Mesendoderm (in vitro differentiated cells): ENCODE measurements at regions not wholly inside any gene's neighbourhood (a gene's known extent, or its start where the extent isn't known, plus 50 kb on each side); places are given as distances from the start of the nearest gene placed in this dataset.

Experiments used
- DNase-seq: peaks from one replicate; pipeline ENCODE4 v3.0.0; 2013
- H2AK5ac ChIP-seq: 2 replicates; pipeline ENCODE4 v1.6.1; 2013; ENCODE audit warnings: low read length, inconsistent platforms
- H2BK120ac ChIP-seq: 2 replicates; pipeline ENCODE4 v1.6.1; 2013; ENCODE audit warnings: low read depth, mild to moderate bottlenecking, low read length, moderate library complexity, mixed read lengths
- H2BK15ac ChIP-seq: replicated peaks from 2 replicates; pipeline ENCODE4 v1.6.1; 2013; ENCODE audit warnings: low read depth, mild to moderate bottlenecking, moderate library complexity
- H2BK5ac ChIP-seq: 2 replicates; pipeline ENCODE4 v1.6.1; 2013; ENCODE audit warnings: low read length, inconsistent platforms
- H3K18ac ChIP-seq: 2 replicates; pipeline ENCODE4 v1.6.1; 2013; ENCODE audit warnings: mild to moderate bottlenecking, low read length, mixed read lengths
- H3K23ac ChIP-seq: one replicate; pipeline ENCODE4 v1.6.1; 2013; ENCODE audit warnings: low read length
- H3K27ac ChIP-seq: 2 replicates; pipeline ENCODE4 v1.5.1; 2013; ENCODE audit warnings: low read depth, mild to moderate bottlenecking, inconsistent platforms, low read length, moderate library complexity
- H3K27me3 ChIP-seq: 2 replicates; pipeline ENCODE4 v1.6.1; 2013; ENCODE audit warnings: low read length, control low read depth, mild to moderate bottlenecking, inconsistent platforms; ENCODE audit not compliant: insufficient read depth, poor library complexity
- H3K36me3 ChIP-seq: 2 replicates; pipeline ENCODE4 v1.6.1; 2013; ENCODE audit warnings: low read length, inconsistent platforms; ENCODE audit not compliant: control insufficient read depth, insufficient read depth
- H3K4ac ChIP-seq: one replicate; pipeline ENCODE4 v1.6.1; 2013; ENCODE audit warnings: low read depth, mild to moderate bottlenecking, low read length, moderate library complexity
- H3K4me1 ChIP-seq: 2 replicates; pipeline ENCODE4 v1.6.1; 2013; ENCODE audit warnings: low read depth, low read length, inconsistent platforms; ENCODE audit not compliant: control insufficient read depth
- H3K4me2 ChIP-seq: 2 replicates; pipeline ENCODE4 v1.6.1; 2013; ENCODE audit warnings: low read length
- H3K4me3 ChIP-seq: 2 replicates; pipeline ENCODE4 v1.5.1; 2013; ENCODE audit warnings: mild to moderate bottlenecking, low read length
- H3K56ac ChIP-seq: one replicate; pipeline ENCODE4 v1.6.1; 2013; ENCODE audit warnings: low read length
- H3K79me1 ChIP-seq: 2 replicates; pipeline ENCODE4 v1.6.1; 2013; ENCODE audit warnings: low read length, inconsistent platforms
- H3K79me2 ChIP-seq: 2 replicates; pipeline ENCODE4 v1.6.1; 2013; ENCODE audit warnings: mild to moderate bottlenecking, low read length; ENCODE audit not compliant: control insufficient read depth, insufficient read depth
- H3K9ac ChIP-seq: 2 replicates; pipeline ENCODE4 v1.6.1; 2013; ENCODE audit warnings: low read length, inconsistent platforms
- H4K5ac ChIP-seq: one replicate; pipeline ENCODE4 v1.6.1; 2013; ENCODE audit warnings: low read length
- H4K8ac ChIP-seq: one replicate; pipeline ENCODE4 v1.6.1; 2013; ENCODE audit warnings: low read depth, mild to moderate bottlenecking, control low read depth, low read length, moderate library complexity
- WGBS: extraction: QIAGEN DNeasy Blood & Tissue Kit; methylation state at CpG from one replicate; pipeline ENCODE4 v1.1.7; 2013; ENCODE audit warnings: low lambda C conversion rate, missing lambda C conversion rate; ENCODE audit not compliant: insufficient coverage; ENCODE audit errors: extremely low coverage; 5-methylcytosine and 5-hydroxymethylcytosine counted together

- no peak overlapping the region for H2AK5ac ChIP-seq
- H2BK5ac ChIP-seq = no peak overlapping the region
- no peak overlapping the region for H3K18ac ChIP-seq
- no peak overlapping the region for H2BK120ac ChIP-seq
- H3K4me1 ChIP-seq = no peaks in the 10 kb centered on the region
- no peak overlapping the region for H3K56ac ChIP-seq
- no peak overlapping the region for H3K4me2 ChIP-seq
- no peak overlapping the region for H3K4ac ChIP-seq
- no peak overlapping the region for H3K27ac ChIP-seq
- H3K23ac ChIP-seq = no peak overlapping the region
- no peak overlapping the region for H3K9ac ChIP-seq
- H4K8ac ChIP-seq = no peak overlapping the region
- H4K5ac ChIP-seq = no peak overlapping the region
- H3K79me2 ChIP-seq = no peaks in the 10 kb centered on the region
- WGBS = no CpG with 5 or more reads among the region's 4 CpGs
- H3K4me3 ChIP-seq = no peak overlapping the region
- H3K79me1 ChIP-seq = no peaks in the 10 kb centered on the region
- no peak overlapping the region for H2BK15ac ChIP-seq
- no peaks in the 10 kb centered on the region for H3K27me3 ChIP-seq
- no peaks in the 10 kb centered on the region for H3K36me3 ChIP-seq
- DNase-seq = no peak
These were observed 84.6 kb upstream of the CERS6 start for GRCh38 chr2:168371273-168372019.

DNA sequence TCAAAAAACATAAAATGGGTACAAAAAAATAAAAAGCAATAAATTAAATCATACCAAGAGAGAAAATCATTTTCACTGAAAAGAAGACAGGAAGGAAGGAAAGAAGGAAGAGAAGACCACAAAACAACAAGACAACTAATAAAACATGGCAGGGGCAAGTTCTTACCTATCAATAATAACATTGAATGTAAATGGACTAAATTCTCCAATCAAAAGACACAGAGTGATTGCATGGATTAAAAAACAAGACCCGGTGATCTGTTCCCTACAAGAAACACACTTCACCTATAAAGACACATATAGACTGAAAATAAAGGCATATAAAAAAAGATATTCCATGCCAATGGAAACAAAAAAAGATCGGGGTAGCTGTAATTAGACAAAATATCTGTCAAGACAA, 82.6 kb upstream of the CERS6 start:
- H3K4me1 ChIP-seq = no peaks in the 10 kb centered on the region
- no peak overlapping the region for H4K8ac ChIP-seq
- H3K18ac ChIP-seq = no peak overlapping the region
- H3K4me3 ChIP-seq = no peak overlapping the region
- no peaks in the 10 kb centered on the region for H3K79me2 ChIP-seq
- no peak overlapping the region for H3K4ac ChIP-seq
- no peaks in the 10 kb centered on the region for H3K27me3 ChIP-seq
- H3K36me3 ChIP-seq = no peaks in the 10 kb centered on the region
- DNase-seq = no peak
- no peak overlapping the region for H3K27ac ChIP-seq
- no peak overlapping the region for H3K4me2 ChIP-seq
- WGBS = no CpG with 5 or more reads among the region's 2 CpGs
- no peak overlapping the region for H2BK5ac ChIP-seq
- H2BK15ac ChIP-seq = no peak overlapping the region
- no peak overlapping the region for H2BK120ac ChIP-seq
- no peak overlapping the region for H3K23ac ChIP-seq
- H3K56ac ChIP-seq = no peak overlapping the region
- no peak overlapping the region for H2AK5ac ChIP-seq
- H4K5ac ChIP-seq = no peak overlapping the region
- no peak overlapping the region for H3K9ac ChIP-seq
- H3K79me1 ChIP-seq = no peaks in the 10 kb centered on the region

DNA sequence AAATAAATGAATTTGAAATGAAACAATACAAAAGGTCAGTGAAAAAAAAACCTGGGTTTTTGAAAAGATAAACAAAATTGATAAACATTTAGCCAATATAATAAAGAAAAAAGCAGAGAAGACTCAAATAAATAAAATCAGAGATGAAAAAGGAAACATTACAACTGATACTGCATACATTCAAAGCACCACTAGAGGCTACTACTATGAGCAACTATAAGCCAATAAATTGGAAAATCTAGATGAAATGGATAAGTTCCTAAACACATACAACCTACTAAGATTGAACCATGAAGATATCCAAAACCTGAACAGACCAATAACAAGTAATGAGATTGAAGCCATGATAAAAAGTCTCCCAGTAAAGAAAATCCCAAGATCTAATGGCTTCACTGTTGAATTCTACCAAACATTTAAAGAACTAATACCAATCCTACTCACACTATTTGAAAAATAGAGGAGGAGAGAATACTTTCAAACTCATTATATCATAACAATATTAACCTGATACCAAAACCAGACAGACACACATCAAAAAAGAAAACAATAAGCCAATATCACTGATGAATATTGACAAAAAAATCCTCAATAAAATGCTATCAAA, 80.8 kb upstream of the CERS6 start:
- no peaks in the 10 kb centered on the region for H3K79me1 ChIP-seq
- no peak overlapping the region for H3K4me2 ChIP-seq
- H3K79me2 ChIP-seq = no peaks in the 10 kb centered on the region
- H3K23ac ChIP-seq = no peak overlapping the region
- no peak overlapping the region for H2BK5ac ChIP-seq
- H4K5ac ChIP-seq = no peak overlapping the region
- H2BK120ac ChIP-seq = no peak overlapping the region
- no peak overlapping the region for H2BK15ac ChIP-seq
- H3K56ac ChIP-seq = no peak overlapping the region
- H3K36me3 ChIP-seq = no peaks in the 10 kb centered on the region
- H4K8ac ChIP-seq = no peak overlapping the region
- H3K4me1 ChIP-seq = no peaks in the 10 kb centered on the region
- no peak overlapping the region for H3K27ac ChIP-seq
- H3K27me3 ChIP-seq = no peaks in the 10 kb centered on the region
- no peak overlapping the region for H2AK5ac ChIP-seq
- no peak overlapping the region for H3K18ac ChIP-seq
- H3K4me3 ChIP-seq = no peak overlapping the region
- no peak overlapping the region for H3K4ac ChIP-seq
- H3K9ac ChIP-seq = no peak overlapping the region
- DNase-seq = no peak

GRCh38 chr2:168378960-168379669, 77.0 kb upstream of the CERS6 start:
- no peaks in the 10 kb centered on the region for H3K4me1 ChIP-seq
- H3K79me1 ChIP-seq = no peaks in the 10 kb centered on the region
- H2BK5ac ChIP-seq = no peak overlapping the region
- no peaks in the 10 kb centered on the region for H3K36me3 ChIP-seq
- no peaks in the 10 kb centered on the region for H3K79me2 ChIP-seq
- H4K5ac ChIP-seq = no peak overlapping the region
- no peak overlapping the region for H2BK15ac ChIP-seq
- no peak overlapping the region for H3K9ac ChIP-seq
- no peak overlapping the region for H3K18ac ChIP-seq
- no peak for DNase-seq
- H3K56ac ChIP-seq = no peak overlapping the region
- H3K27me3 ChIP-seq = no peaks in the 10 kb centered on the region
- H3K4ac ChIP-seq = no peak overlapping the region
- H3K27ac ChIP-seq = no peak overlapping the region
- whole genome bisulfite sequencing = no CpG with 5 or more reads among the region's 7 CpGs
- H3K4me3 ChIP-seq = no peak overlapping the region
- H3K4me2 ChIP-seq = no peak overlapping the region
- no peak overlapping the region for H3K23ac ChIP-seq
- H4K8ac ChIP-seq = no peak overlapping the region
- H2BK120ac ChIP-seq = no peak overlapping the region
- no peak overlapping the region for H2AK5ac ChIP-seq

GRCh38 chr2:168380500-168380899, 75.6 kb upstream of the CERS6 start:
- Histone ChIP-seq H3K4me2 (no peak overlapping the region), H3K79me2 (no peaks in the 10 kb centered on the region), H3K9ac (no peak overlapping the region), H3K27me3 (no peaks in the 10 kb centered on the region), H4K5ac (no peak overlapping the region), H3K79me1 (no peaks in the 10 kb centered on the region), H3K36me3 (no peaks in the 10 kb centered on the region), H3K18ac (no peak overlapping the region), H3K4me3 (no peak overlapping the region), H3K4ac (peak overlapping the region; percentile 7), H4K8ac (no peak overlapping the region), H2AK5ac (no peak overlapping the region), H2BK120ac (no peak overlapping the region), H2BK5ac (no peak overlapping the region), H3K27ac (no peak overlapping the region), H2BK15ac (no peak overlapping the region), H3K23ac (no peak overlapping the region), H3K56ac (no peak overlapping the region), H3K4me1 (no peaks in the 10 kb centered on the region)
- 100% methylated on average over 1 of the region's 3 CpGs for WGBS
- DNase-seq = no peak
